Esophagus muscularis mucosa (tissue), 4 donors: ENCODE measurements at regions not wholly inside any gene's neighbourhood (a gene's known extent, or its start where the extent isn't known, plus 50 kb on each side); places are given as distances from the start of the nearest gene placed in this dataset.

Source experiments
- DNase-seq: peaks from one replicate; pipeline ENCODE4 v3.0.0-alpha.2; 2017; ENCODE audit errors: extremely low spot score
- H3K27ac ChIP-seq, 4 donors: fragments of 200-600 bp; sonication (generic); replicated peaks in 1 of 4; 1 replicate in 3 of 4; 2 replicates in 1 of 4; pipeline ENCODE4 v1.5.1; 2016 to 2019; ENCODE audit warnings: mild to moderate bottlenecking in 1 of 4
- H3K27me3 ChIP-seq, 4 donors: fragments of 200-600 bp; sonication (generic); one replicate each; pipeline versions ENCODE4 v1.5.1 to v1.6.0; 2016 to 2019
- H3K36me3 ChIP-seq, 4 donors: fragments of 200-600 bp; sonication (generic); one replicate each; pipeline ENCODE4 v1.5.1; 2016 to 2019
- H3K4me1 ChIP-seq, 4 donors: fragments of 200-600 bp; sonication (generic); one replicate each; pipeline ENCODE4 v1.5.1; 2016 to 2019
- H3K4me3 ChIP-seq, 4 donors: fragments of 200-600 bp; sonication (generic); 1 replicate in 2 of 4; 2 replicates in 2 of 4; pipeline ENCODE4 v1.5.1; 2016 to 2019; ENCODE audit warnings: mild to moderate bottlenecking in 4 of 4, moderate library complexity in 1 of 4
- H3K9me3 ChIP-seq, 4 donors: fragments of 200-600 bp; sonication (generic); 1 replicate in 3 of 4; 2 replicates in 1 of 4; pipeline ENCODE4 v1.5.1; 2016 to 2019
- CTCF ChIP-seq, 3 experiments: fragments of 200-600 bp in 2 of 3; fragments of 450-650 bp in 1 of 3; sonication (generic) in 2 of 3; IDR thresholded peaks; one replicate each; pipeline ENCODE4 v1.5.1; 2017 to 2019; ENCODE audit warnings: antibody characterized with exemption in 3 of 3, mild to moderate bottlenecking in 2 of 3, moderate library complexity in 1 of 3
- EP300 ChIP-seq: sonication (generic); formaldehyde crosslinking; IDR thresholded peaks from one replicate; pipeline ENCODE4 v1.6.1; 2017; ENCODE audit warnings: antibody characterized with exemption
- POLR2A ChIP-seq: fragments of 450-650 bp; IDR thresholded peaks from one replicate; pipeline ENCODE4 v1.6.1; 2017; ENCODE audit warnings: antibody characterized with exemption, moderate library complexity, mild to moderate bottlenecking, low read depth
- POLR2AphosphoS5 ChIP-seq, 2 donors: sonication (generic); formaldehyde crosslinking; IDR thresholded peaks; one replicate each; pipeline ENCODE4 v1.6.1; 2017; ENCODE audit warnings: antibody characterized with exemption in 2 of 2
- WGBS: methylation state at CpG from one replicate; pipeline ENCODE4 v1.1.5; 2018; 5-methylcytosine and 5-hydroxymethylcytosine counted together
- intact Hi-C: fragments of 100-400 bp; cut with DNase I; formaldehyde crosslinking; loops from one replicate; pipeline ENCODE4 v1.15.1; 2023

GRCh38 chr21:16437586-16437985, 707.8 kb downstream of the USP25 start:
- 88% methylated on average over 1 of the region's 1 CpG for WGBS
- no peaks in the 10 kb centered on the region for H3K9me3 ChIP-seq
- peaks cover 0 to 5% (median 0%) of the 10 kb centered on the region in 4 donors for H3K4me1 ChIP-seq
- intact Hi-C loops, result no loop called here
- no peaks in the 10 kb centered on the region for H3K36me3 ChIP-seq
- no peak for DNase-seq
- TF ChIP-seq CTCF (IDR thresholded peaks at IDR 0.05) (no peak), EP300 (no peak), POLR2A (no peak), POLR2AphosphoS5 (IDR thresholded peaks at IDR 0.05) (no peak)
- no peak overlapping the region for H3K4me3 ChIP-seq
- no peak overlapping the region for H3K27ac ChIP-seq
- no peaks in the 10 kb centered on the region for H3K27me3 ChIP-seq

GRCh38 chr21:16438761-16439160, 709.0 kb downstream of the USP25 start:
- intact Hi-C loops, result no loop called here
- DNase-seq, result no peak
- no peaks in the 10 kb centered on the region for H3K9me3 ChIP-seq
- TF ChIP-seq CTCF (IDR thresholded peaks at IDR 0.05), result no peak
- no peak for TF ChIP-seq POLR2AphosphoS5 (IDR thresholded peaks at IDR 0.05)
- TF ChIP-seq EP300, result no peak
- no peak for TF ChIP-seq POLR2A
- H3K36me3 ChIP-seq, result no peaks in the 10 kb centered on the region
- H3K27me3 ChIP-seq, result no peaks in the 10 kb centered on the region
- no peak overlapping the region for H3K27ac ChIP-seq
- peaks cover 0 to 5% (median 0%) of the 10 kb centered on the region in 4 donors for H3K4me1 ChIP-seq
- 92% methylated on average over 1 of the region's 1 CpG for WGBS
- no peak overlapping the region for H3K4me3 ChIP-seq

GRCh38 chr21:16441789-16442188, 712.0 kb downstream of the USP25 start:
- no peak overlapping the region for H3K27ac ChIP-seq
- no peaks in the 10 kb centered on the region for H3K36me3 ChIP-seq
- no peaks in the 10 kb centered on the region for H3K27me3 ChIP-seq
- H3K4me3 ChIP-seq, result no peak overlapping the region
- H3K9me3 ChIP-seq, result no peaks in the 10 kb centered on the region
- no peak for DNase-seq
- TF ChIP-seq POLR2AphosphoS5 (IDR thresholded peaks at IDR 0.05), result no peak
- TF ChIP-seq POLR2A, result no peak
- TF ChIP-seq EP300, result no peak
- TF ChIP-seq CTCF (IDR thresholded peaks at IDR 0.05), result no peak
- WGBS, result 58% methylated on average over 1 of the region's 1 CpG
- H3K4me1 ChIP-seq, result no peaks in the 10 kb centered on the region
- intact Hi-C loops, result no loop called here

- H3K27ac ChIP-seq, result no peak overlapping the region
- H3K9me3 ChIP-seq, result no peaks in the 10 kb centered on the region
- peak in 2 of 3 experiments; percentile 15 to 21 for TF ChIP-seq CTCF (IDR thresholded peaks at IDR 0.05)
- no peak for TF ChIP-seq EP300
- DNase-seq, result no peak
- H3K27me3 ChIP-seq, result no peaks in the 10 kb centered on the region
- intact Hi-C loops, result no loop called here
- H3K4me3 ChIP-seq, result no peak overlapping the region
- H3K36me3 ChIP-seq, result no peaks in the 10 kb centered on the region
- H3K4me1 ChIP-seq, result peaks cover 0 to 16% (median 0%) of the 10 kb centered on the region in 4 donors
Measured at GRCh38 chr21:16454399-16454798, 724.6 kb downstream of the USP25 start.

- TF ChIP-seq EP300 (no peak), POLR2A (no peak), POLR2AphosphoS5 (IDR thresholded peaks at IDR 0.05) (no peak), CTCF (IDR thresholded peaks at IDR 0.05) (no peak)
- intact Hi-C loops, result no loop called here
- Histone ChIP-seq H3K27me3 (no peaks in the 10 kb centered on the region), H3K27ac (no peak overlapping the region), H3K36me3 (no peaks in the 10 kb centered on the region), H3K4me1 (peaks cover 0 to 16% (median 0%) of the 10 kb centered on the region in 4 donors), H3K9me3 (no peaks in the 10 kb centered on the region), H3K4me3 (no peak overlapping the region)
- no peak for DNase-seq
- 54% methylated on average over 2 of the region's 2 CpGs for WGBS
Measured at GRCh38 chr21:16455526-16455925, 725.7 kb downstream of the USP25 start.
